Astrocyte of the spinal cord (primary cell): ENCODE measurements at regions not wholly inside any gene's neighbourhood (a gene's known extent, or its start where the extent isn't known, plus 50 kb on each side); places are given as distances from the start of the nearest gene placed in this dataset.
"Not testable (repeated sequence)": the region's sequence is repeated elsewhere in the genome, so short reads cannot be mapped to it uniquely, and the experiment has no call there.

Experiments
- DNase-seq: peaks from one replicate; pipeline ENCODE4 v3.0.0; 2011; ENCODE audit warnings: low read depth, low spot score
- H3K4me3 ChIP-seq: 2 replicates; pipeline ENCODE4 v1.5.1; 2011; ENCODE audit warnings: low read depth, mild to moderate bottlenecking, low read length, moderate library complexity
- in situ Hi-C: cut with HindIII; loops from 2 replicates; pipeline ENCODE4 v1.10.0; 2017; ENCODE audit warnings: low sequenced_read_pairs

GRCh38 chr11:71710171-71710671, 122.8 kb upstream of the DEFB108B start:
- H3K4me3 ChIP-seq, in situ Hi-C loops: not testable (repeated sequence)
- peak; percentile 18 for DNase-seq

GRCh38 chr11:71710701-71711385, 122.2 kb upstream of the DEFB108B start:
- H3K4me3 ChIP-seq, DNase-seq, in situ Hi-C loops: not testable (repeated sequence)

- in situ Hi-C loops, H3K4me3 ChIP-seq, DNase-seq: not testable (repeated sequence)
Observed at GRCh38 chr11:71712350-71712749, 120.7 kb upstream of the DEFB108B start.

- in situ Hi-C loops, H3K4me3 ChIP-seq, DNase-seq: not testable (repeated sequence)
Observed at GRCh38 chr11:71712846-71713245, 120.2 kb upstream of the DEFB108B start.

GRCh38 chr11:71714510-71714909, 118.5 kb upstream of the DEFB108B start:
- H3K4me3 ChIP-seq, in situ Hi-C loops, DNase-seq: not testable (repeated sequence)

- in situ Hi-C loops, DNase-seq, H3K4me3 ChIP-seq: not testable (repeated sequence)
Observed at GRCh38 chr11:71721840-71722239, 111.2 kb upstream of the DEFB108B start.

- H3K4me3 ChIP-seq, in situ Hi-C loops, DNase-seq: not testable (repeated sequence)
Observed at GRCh38 chr11:71723991-71724390, 109.0 kb upstream of the DEFB108B start.

GRCh38 chr11:71730748-71731147, 102.3 kb upstream of the DEFB108B start:
- DNase-seq, H3K4me3 ChIP-seq, in situ Hi-C loops: not testable (repeated sequence)

GRCh38 chr11:71734368-71734767, 98.6 kb upstream of the DEFB108B start:
- in situ Hi-C loops, H3K4me3 ChIP-seq, DNase-seq: not testable (repeated sequence)

- H3K4me3 ChIP-seq, DNase-seq, in situ Hi-C loops: not testable (repeated sequence)
Observed at GRCh38 chr11:71738317-71738716, 94.7 kb upstream of the DEFB108B start.

- in situ Hi-C loops, H3K4me3 ChIP-seq, DNase-seq: not testable (repeated sequence)
Observed at GRCh38 chr11:71743385-71743784, 89.6 kb upstream of the DEFB108B start.

GRCh38 chr11:71745656-71746055, 87.3 kb upstream of the DEFB108B start:
- H3K4me3 ChIP-seq, in situ Hi-C loops, DNase-seq: not testable (repeated sequence)

- in situ Hi-C loops = not testable (repeated sequence)
Observed at GRCh38 chr11:71746263-71746662, 86.7 kb upstream of the DEFB108B start.

GRCh38 chr11:71748965-71749620, 83.9 kb upstream of the DEFB108B start:
- DNase-seq, in situ Hi-C loops: not testable (repeated sequence)

More at GRCh38 chr11:71746263-71746662, 86.7 kb upstream of the DEFB108B start:
- H3K4me3 ChIP-seq, DNase-seq: not testable (repeated sequence)

GRCh38 chr11:71750908-71751307, 82.1 kb upstream of the DEFB108B start:
- H3K4me3 ChIP-seq, in situ Hi-C loops, DNase-seq: not testable (repeated sequence)

More at GRCh38 chr11:71748965-71749620, 83.9 kb upstream of the DEFB108B start:
- not testable (repeated sequence) for H3K4me3 ChIP-seq

- H3K4me3 ChIP-seq, in situ Hi-C loops, DNase-seq: not testable (repeated sequence)
Observed at GRCh38 chr11:71764695-71765491, 68.1 kb upstream of the DEFB108B start.

- in situ Hi-C loops, H3K4me3 ChIP-seq, DNase-seq: not testable (repeated sequence)
Observed at GRCh38 chr11:71767016-71767415, 66.0 kb upstream of the DEFB108B start.
